Endothelial cell of umbilical vein (primary cell): ENCODE measurements at regions not wholly inside any gene's neighbourhood (a gene's known extent, or its start where the extent isn't known, plus 50 kb on each side); places are given as distances from the start of the nearest gene placed in this dataset.

ENCODE experiments used
- CTCF ChIP-seq, 2 donors: IDR thresholded peaks; 1 replicate in 1 of 2; 2 replicates in 1 of 2; pipeline ENCODE4 v1.5.1; 2011; ENCODE audit warnings: low read length in 2 of 2, mild to moderate bottlenecking in 2 of 2, moderate library complexity in 2 of 2, control low read depth in 1 of 2, inconsistent platforms in 1 of 2, low read depth in 1 of 2; ENCODE audit not compliant: insufficient read depth in 1 of 2; ENCODE audit errors: extremely low read depth in 1 of 2
- EZH2 ChIP-seq: IDR thresholded peaks from 2 replicates; pipeline ENCODE4 v1.6.1; 2012; ENCODE audit warnings: borderline replicate concordance, low read depth, mild to moderate bottlenecking, moderate library complexity, low read length, inconsistent platforms; ENCODE audit not compliant: severe bottlenecking
- GATA2 ChIP-seq: IDR thresholded peaks from 2 replicates; pipeline ENCODE4 v1.7.0; 2011; ENCODE audit warnings: low read depth, mild to moderate bottlenecking, moderate library complexity, mixed read lengths, low read length; ENCODE audit not compliant: insufficient read length, insufficient read depth
- JUN ChIP-seq: IDR thresholded peaks from 2 replicates; pipeline ENCODE4 v1.6.1; 2011; ENCODE audit warnings: borderline replicate concordance, low read depth; ENCODE audit not compliant: insufficient read length, insufficient read depth
- MAX ChIP-seq: IDR thresholded peaks from 2 replicates; pipeline ENCODE4 v1.6.1; 2011; ENCODE audit not compliant: insufficient read depth, insufficient read length

GRCh38 chr1:208557723-208558094, 313.5 kb upstream of the PLXNA2 start:
- TF ChIP-seq EZH2 (no peak), JUN (no peak), CTCF (IDR thresholded peaks at IDR 0.05; ENCODE audit: extremely low read depth in 1 of 2, insufficient read depth in 1 of 2, low read depth in 1 of 2, low read length in 2 of 2) (no peak), GATA2 (no peak), MAX (no peak)
